SJSA1 (cell line): ENCODE measurements at regions not wholly inside any gene's neighbourhood (a gene's known extent, or its start where the extent isn't known, plus 50 kb on each side); places are given as distances from the start of the nearest gene placed in this dataset.

Experiments used
- DNase-seq, 2 experiments: peaks; one replicate each; pipeline ENCODE4 v3.0.0-alpha.2; 2015 to 2020; ENCODE audit warnings: low spot score in 2 of 2, low read depth in 1 of 2
- H3K27ac ChIP-seq: fragments of 250-450 bp; sonication (Bioruptor Pico); 2 replicates; pipeline ENCODE4 v1.5.1; 2020; ENCODE audit warnings: mild to moderate bottlenecking, moderate library complexity
- H3K27me3 ChIP-seq: fragments of 250-450 bp; sonication (Bioruptor Pico); replicated peaks from 2 replicates; pipeline ENCODE4 v1.5.1; 2020; ENCODE audit warnings: mild to moderate bottlenecking, moderate library complexity
- H3K36me3 ChIP-seq: fragments of 250-450 bp; sonication (Bioruptor Pico); 2 replicates; pipeline ENCODE4 v1.5.1; 2020; ENCODE audit warnings: mild to moderate bottlenecking
- H3K4me1 ChIP-seq: fragments of 250-450 bp; sonication (Bioruptor Pico); replicated peaks from 2 replicates; pipeline ENCODE4 v1.6.1; 2021; ENCODE audit warnings: mild to moderate bottlenecking
- H3K4me3 ChIP-seq: fragments of 250-450 bp; sonication (Bioruptor Pico); 2 replicates; pipeline ENCODE4 v1.5.1; 2020; ENCODE audit warnings: mild to moderate bottlenecking
- H3K9me3 ChIP-seq: fragments of 250-450 bp; sonication (Bioruptor Pico); replicated peaks from 2 replicates; pipeline ENCODE4 v1.5.1; 2020; ENCODE audit warnings: mild to moderate bottlenecking

GRCh38 chr4:26024079-26024478 lies 110.1 kb downstream of the SMIM20 start:
- Histone ChIP-seq H3K4me3 (no peak overlapping the region), H3K4me1 (peaks cover 27% of the 10 kb centered on the region), H3K27me3 (no peaks in the 10 kb centered on the region), H3K27ac (no peak overlapping the region), H3K9me3 (no peaks in the 10 kb centered on the region), H3K36me3 (no peaks in the 10 kb centered on the region)
- DNase-seq = no peak

GRCh38 chr4:26028133-26028792 lies 114.2 kb downstream of the SMIM20 start:
- H3K4me3 ChIP-seq = no peak overlapping the region
- H3K4me1 ChIP-seq = peaks cover 7% of the 10 kb centered on the region
- H3K27me3 ChIP-seq = no peaks in the 10 kb centered on the region
- no peaks in the 10 kb centered on the region for H3K36me3 ChIP-seq
- H3K9me3 ChIP-seq = no peaks in the 10 kb centered on the region
- H3K27ac ChIP-seq = no peak overlapping the region
- no peak for DNase-seq

DNA sequence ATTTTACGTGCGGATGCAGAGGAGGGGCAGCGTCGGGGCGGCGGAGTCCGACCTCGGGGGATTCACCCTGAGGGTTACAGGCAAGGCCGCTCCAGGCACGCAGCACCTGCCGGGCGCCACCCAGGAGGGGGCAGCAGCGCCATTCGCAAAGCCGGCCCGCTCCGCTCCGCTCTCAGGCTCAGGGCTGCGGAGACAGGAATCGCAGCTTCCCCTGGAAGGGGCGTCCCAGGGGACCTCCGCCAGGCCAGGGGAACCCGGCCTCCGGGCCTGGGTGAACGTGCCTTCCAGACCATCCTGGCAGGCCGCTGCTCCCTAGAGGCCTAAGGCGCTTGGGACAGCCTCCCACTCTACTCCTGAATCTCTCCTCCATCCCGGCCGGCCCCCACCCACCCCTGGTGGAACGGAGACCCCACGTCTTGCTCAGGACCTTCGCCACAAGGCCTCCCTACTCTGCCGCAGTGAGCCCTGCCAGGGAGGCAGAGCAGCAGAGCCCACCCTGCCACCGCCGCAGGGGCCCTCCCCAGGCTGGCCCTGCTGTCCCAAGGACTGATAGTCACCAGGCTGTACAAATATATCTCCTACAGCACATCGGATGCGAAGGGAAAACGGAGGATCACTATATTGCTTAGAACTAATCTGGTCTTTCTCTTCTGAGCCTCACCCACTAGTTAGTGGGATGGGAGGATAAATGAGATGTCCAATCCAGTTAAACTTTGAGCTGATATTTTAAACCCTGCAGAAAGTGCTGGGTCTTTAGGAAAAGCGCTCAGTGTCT lies 115.0 kb downstream of the SMIM20 start:
- Histone ChIP-seq H3K9me3 (no peaks in the 10 kb centered on the region), H3K4me3 (no peak overlapping the region), H3K4me1 (peaks cover 5% of the 10 kb centered on the region; the same call in 1 of the 2 replicates), H3K36me3 (no peaks in the 10 kb centered on the region), H3K27me3 (no peaks in the 10 kb centered on the region), H3K27ac (no peak overlapping the region)
- no peak for DNase-seq

DNA sequence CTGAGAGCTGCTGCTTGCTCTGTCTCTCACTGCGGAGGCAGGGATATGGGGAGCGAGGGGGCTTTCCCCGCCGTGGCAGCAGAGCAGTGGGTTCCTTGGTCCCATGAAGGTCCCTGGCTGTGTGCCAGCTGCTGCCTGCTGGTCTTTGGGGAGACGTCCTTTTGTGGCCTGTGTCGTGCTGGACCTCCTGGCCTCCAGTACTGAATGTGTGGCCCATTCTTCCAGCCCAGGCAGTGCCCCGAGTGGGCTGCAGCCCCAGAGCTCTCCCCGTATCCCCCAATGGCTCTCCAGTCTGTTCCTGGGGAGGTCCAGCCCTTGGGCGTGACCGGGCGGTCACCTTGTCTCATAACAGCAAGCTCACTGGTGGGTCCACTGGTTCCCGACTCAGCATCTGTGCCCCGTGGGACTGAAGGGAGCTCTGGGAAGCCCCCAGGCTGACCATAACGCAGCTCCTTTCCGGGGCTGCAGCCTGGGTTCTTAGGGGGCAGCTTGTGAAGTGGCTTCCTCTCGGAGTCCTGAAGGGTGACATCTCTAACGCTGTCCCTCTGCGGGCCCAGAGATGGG lies 115.6 kb downstream of the SMIM20 start:
- H3K4me1 ChIP-seq = peaks cover 5% of the 10 kb centered on the region; the same call in 1 of the 2 replicates
- no peaks in the 10 kb centered on the region for H3K27me3 ChIP-seq
- H3K9me3 ChIP-seq = no peaks in the 10 kb centered on the region
- H3K4me3 ChIP-seq = no peak overlapping the region
- no peaks in the 10 kb centered on the region for H3K36me3 ChIP-seq
- no peak for DNase-seq
- H3K27ac ChIP-seq = no peak overlapping the region

DNA sequence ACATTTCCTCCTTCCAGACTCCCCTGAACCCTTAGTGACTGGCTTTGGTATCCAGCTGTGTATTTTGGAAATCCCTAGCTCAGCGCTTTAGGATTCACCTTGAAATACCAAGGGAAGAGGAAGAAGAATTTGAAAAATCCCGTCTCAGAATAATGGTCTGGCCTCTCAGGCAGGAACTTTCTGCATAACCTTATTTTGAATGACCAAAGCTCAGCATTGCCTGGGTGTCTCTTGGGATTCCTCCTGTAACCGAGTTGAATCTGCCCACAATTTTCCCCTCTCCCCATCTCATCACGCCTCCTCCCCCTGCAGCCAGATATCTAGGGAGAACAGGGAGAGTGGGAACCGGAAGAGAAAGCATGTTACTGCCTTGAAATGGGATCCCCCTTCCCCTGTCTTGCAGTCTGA lies 116.2 kb downstream of the SMIM20 start:
- no peaks in the 10 kb centered on the region for H3K36me3 ChIP-seq
- peaks cover 5% of the 10 kb centered on the region; the same call in 1 of the 2 replicates for H3K4me1 ChIP-seq
- no peaks in the 10 kb centered on the region for H3K9me3 ChIP-seq
- no peaks in the 10 kb centered on the region for H3K27me3 ChIP-seq
- DNase-seq = no peak
- no peak overlapping the region for H3K4me3 ChIP-seq
- no peak overlapping the region for H3K27ac ChIP-seq

GRCh38 chr4:26030780-26031179 lies 116.8 kb downstream of the SMIM20 start:
- H3K27ac ChIP-seq = no peak overlapping the region
- H3K4me1 ChIP-seq = peaks cover 5% of the 10 kb centered on the region; the same call in 1 of the 2 replicates
- H3K4me3 ChIP-seq = no peak overlapping the region
- no peaks in the 10 kb centered on the region for H3K27me3 ChIP-seq
- no peak for DNase-seq
- H3K9me3 ChIP-seq = no peaks in the 10 kb centered on the region
- no peaks in the 10 kb centered on the region for H3K36me3 ChIP-seq

DNA sequence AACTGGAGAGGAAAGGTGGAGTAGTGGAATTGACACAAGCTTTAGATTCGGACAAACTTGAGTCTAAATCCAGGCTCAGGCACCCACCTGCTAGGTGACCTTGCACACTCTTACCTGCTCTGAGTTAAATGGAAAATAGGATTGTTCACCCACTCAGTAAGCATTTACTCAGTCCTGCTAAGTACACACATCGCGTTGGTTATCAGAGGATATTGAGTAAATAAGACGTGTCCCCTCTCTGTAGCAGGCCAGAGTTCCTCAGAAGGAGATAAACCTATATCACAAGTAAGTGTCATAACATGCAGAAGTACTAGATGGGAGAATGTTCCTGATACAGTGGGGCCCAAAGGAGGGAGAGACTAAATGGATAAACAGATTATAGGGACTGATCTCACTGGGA lies 117.7 kb downstream of the SMIM20 start:
- peaks cover 5% of the 10 kb centered on the region; the same call in 1 of the 2 replicates for H3K4me1 ChIP-seq
- H3K4me3 ChIP-seq = no peak overlapping the region
- no peaks in the 10 kb centered on the region for H3K27me3 ChIP-seq
- H3K9me3 ChIP-seq = no peaks in the 10 kb centered on the region
- no peaks in the 10 kb centered on the region for H3K36me3 ChIP-seq
- DNase-seq = no peak
- no peak overlapping the region for H3K27ac ChIP-seq

DNA sequence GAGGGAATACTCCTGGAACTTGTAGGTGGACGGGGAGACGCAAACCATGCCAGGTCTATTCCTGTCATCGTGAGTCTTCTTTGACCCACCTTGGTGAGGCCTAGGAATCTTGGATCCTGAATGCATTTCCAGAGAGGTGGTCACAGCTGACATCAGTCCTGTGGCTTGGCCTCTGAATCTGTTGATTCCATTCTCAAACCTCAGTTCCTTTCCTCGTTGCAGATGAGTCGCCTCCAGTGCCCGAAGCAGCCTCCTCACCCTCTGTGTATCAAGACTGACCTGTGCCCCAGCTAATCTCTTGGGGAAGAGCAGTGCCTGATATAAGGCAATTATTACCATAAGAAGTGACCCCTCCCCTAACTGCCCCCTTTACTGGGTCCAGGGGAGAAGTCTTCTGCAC lies 118.1 kb downstream of the SMIM20 start:
- Histone ChIP-seq H3K27ac (no peak overlapping the region), H3K9me3 (no peaks in the 10 kb centered on the region), H3K27me3 (no peaks in the 10 kb centered on the region), H3K4me1 (peaks cover 5% of the 10 kb centered on the region; the same call in 1 of the 2 replicates), H3K36me3 (no peaks in the 10 kb centered on the region), H3K4me3 (no peak overlapping the region)
- DNase-seq = no peak

DNA sequence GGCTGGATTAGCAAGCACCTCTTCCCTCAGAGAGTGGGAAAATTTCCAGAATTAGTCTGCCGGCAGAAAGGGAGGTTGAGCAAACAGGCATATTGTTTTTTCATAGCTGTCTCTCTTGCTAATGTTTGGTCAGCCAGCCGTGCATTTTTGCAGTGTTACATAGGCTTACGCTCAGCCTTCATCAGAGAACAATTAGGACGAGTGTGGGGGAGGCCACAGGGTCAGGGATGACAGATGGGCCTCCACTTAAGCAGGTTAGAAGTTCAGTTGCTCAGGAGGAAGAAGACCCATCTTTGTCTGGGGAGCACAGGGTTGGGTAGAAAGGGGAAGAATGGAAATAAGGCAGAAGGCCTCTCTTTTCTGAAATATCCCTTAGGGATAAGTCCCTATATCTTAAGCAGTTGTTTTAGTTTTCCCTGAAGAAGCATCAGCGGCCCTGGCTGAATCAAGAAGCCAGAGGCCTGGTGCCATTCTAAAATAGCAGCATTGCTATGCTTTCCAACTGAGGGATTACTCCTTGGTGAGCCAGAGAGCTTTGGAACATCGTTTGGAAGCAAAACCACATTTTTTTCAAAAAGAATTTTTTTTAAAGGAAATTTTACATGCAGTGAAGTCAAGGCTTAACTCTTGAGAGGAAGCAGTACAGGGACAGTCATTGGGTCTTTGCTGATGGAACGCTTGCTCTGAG lies 118.8 kb downstream of the SMIM20 start:
- no peak for DNase-seq
- Histone ChIP-seq H3K4me1 (peaks cover 5% of the 10 kb centered on the region; the same call in 1 of the 2 replicates), H3K27ac (no peak overlapping the region), H3K27me3 (no peaks in the 10 kb centered on the region), H3K4me3 (no peak overlapping the region), H3K9me3 (no peaks in the 10 kb centered on the region), H3K36me3 (no peaks in the 10 kb centered on the region)

- Histone ChIP-seq H3K27ac (no peak overlapping the region), H3K4me3 (no peak overlapping the region), H3K36me3 (no peaks in the 10 kb centered on the region), H3K9me3 (no peaks in the 10 kb centered on the region), H3K4me1 (peaks cover 5% of the 10 kb centered on the region; the same call in 1 of the 2 replicates), H3K27me3 (no peaks in the 10 kb centered on the region)
- DNase-seq = no peak
Measured at GRCh38 chr4:26033389-26033788, 119.4 kb downstream of the SMIM20 start.

GRCh38 chr4:26034849-26035248 lies 120.8 kb downstream of the SMIM20 start:
- peaks cover 5% of the 10 kb centered on the region; the same call in 1 of the 2 replicates for H3K4me1 ChIP-seq
- H3K27ac ChIP-seq = no peak overlapping the region
- H3K9me3 ChIP-seq = no peaks in the 10 kb centered on the region
- no peak overlapping the region for H3K4me3 ChIP-seq
- H3K27me3 ChIP-seq = no peaks in the 10 kb centered on the region
- no peaks in the 10 kb centered on the region for H3K36me3 ChIP-seq
- no peak for DNase-seq

- no peaks in the 10 kb centered on the region for H3K9me3 ChIP-seq
- peaks cover 5% of the 10 kb centered on the region; the same call in 1 of the 2 replicates for H3K4me1 ChIP-seq
- H3K27ac ChIP-seq = no peak overlapping the region
- no peak overlapping the region for H3K4me3 ChIP-seq
- no peaks in the 10 kb centered on the region for H3K36me3 ChIP-seq
- H3K27me3 ChIP-seq = no peaks in the 10 kb centered on the region
- DNase-seq = no peak
Measured at GRCh38 chr4:26035921-26036320, 121.9 kb downstream of the SMIM20 start.

DNA sequence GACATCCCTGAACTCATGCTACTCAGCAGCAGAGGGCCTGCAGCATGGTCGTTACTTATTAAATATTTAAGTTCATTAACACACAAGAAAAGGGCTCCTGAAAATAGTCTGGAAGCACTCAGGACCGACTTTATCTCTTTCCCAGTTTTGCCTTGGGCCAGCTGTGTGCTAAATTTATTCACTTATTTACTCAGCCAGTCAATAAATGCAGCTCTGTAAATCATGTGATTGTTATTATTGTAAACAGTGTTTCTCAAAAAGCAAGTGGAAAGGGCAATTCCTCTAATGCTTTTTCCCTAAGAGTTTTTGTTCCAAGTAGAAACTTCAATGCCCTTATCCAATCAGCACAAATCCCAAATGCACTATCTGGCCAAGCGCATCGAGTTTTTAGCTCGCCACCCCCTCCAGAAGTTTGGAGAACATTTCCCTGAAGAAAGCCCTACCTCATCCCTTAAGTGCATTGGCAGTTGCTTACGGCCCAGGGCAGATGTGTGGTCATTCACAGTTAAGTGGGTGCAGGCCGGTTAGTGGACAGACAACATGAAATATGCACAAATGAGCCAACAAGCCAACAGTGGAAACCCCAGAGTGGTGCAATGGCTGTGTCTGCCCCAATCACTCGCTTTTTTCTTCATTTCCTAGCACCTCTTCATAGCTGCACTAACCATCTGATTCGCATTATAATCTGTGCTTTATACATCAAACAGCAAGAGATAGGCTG lies 125.8 kb downstream of the SMIM20 start:
- H3K36me3 ChIP-seq = no peaks in the 10 kb centered on the region
- H3K4me3 ChIP-seq = no peak overlapping the region
- H3K27me3 ChIP-seq = no peaks in the 10 kb centered on the region
- H3K27ac ChIP-seq = no peak overlapping the region
- no peaks in the 10 kb centered on the region for H3K9me3 ChIP-seq
- no peak for DNase-seq
- no peaks in the 10 kb centered on the region; the same call in 1 of the 2 replicates for H3K4me1 ChIP-seq
